ENCODE measurements at regions not wholly inside any gene's neighbourhood (a gene's known extent, or its start where the extent isn't known, plus 50 kb on each side); places are given as distances from the start of the nearest gene placed in this dataset.

DNA sequence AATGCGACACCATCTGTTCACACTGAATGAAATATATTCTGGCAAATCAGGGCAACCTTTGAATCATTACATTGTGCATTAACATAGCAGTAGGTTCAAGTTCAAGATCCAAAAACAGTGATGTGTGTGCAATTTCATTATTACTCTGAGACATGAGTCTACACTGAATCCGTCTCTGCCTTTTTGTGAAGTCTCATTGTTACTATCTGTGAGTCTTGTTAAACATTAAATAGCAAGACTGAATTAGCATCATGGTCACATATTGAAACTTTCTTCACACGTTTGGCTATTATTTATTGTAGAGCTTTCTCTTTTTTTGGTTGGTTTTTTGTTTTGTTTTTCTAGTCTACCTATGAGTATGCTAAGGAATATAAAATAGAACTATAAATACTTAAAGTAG is 117.1 kb upstream of the SLITRK5 start:
- TF ChIP-seq TEAD4 (IDR thresholded peaks at IDR 0.05): no peak
- no peak for TF ChIP-seq ZBTB7A (IDR thresholded peaks at IDR 0.05; ENCODE audit: low read depth)
- no peak for TF ChIP-seq FOXM1 (IDR thresholded peaks at IDR 0.05; ENCODE audit: borderline replicate concordance, low read depth)

DNA sequence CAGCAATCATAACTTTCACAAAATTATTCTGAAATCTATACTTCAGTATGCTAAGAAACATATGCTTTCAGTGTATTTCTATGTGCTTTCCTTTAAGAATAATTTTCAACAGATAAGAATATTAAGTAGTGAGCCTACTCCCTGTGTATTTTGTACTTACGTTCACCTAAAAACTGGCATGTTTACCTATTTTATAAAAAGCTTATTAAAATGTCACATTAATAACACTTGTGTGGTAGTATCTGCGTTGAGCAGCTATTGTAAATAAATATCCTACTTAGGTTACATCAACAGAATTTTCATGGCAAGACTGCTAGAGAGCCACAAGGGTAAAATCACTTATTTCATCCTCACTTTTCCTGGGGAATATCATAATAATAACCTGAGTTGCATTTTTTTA is 113.4 kb upstream of the SLITRK5 start:
- TF ChIP-seq, protein P1, sequence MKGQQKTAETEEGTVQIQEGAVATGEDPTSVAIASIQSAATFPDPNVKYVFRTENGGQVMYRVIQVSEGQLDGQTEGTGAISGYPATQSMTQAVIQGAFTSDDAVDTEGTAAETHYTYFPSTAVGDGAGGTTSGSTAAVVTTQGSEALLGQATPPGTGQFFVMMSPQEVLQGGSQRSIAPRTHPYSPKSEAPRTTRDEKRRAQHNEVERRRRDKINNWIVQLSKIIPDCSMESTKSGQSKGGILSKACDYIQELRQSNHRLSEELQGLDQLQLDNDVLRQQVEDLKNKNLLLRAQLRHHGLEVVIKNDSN (IDR thresholded peaks at IDR 0.05): no peak
- no peak for TF ChIP-seq YY1 (IDR thresholded peaks at IDR 0.05; ENCODE audit: low read depth)
- no peak for TF ChIP-seq TCF12 (IDR thresholded peaks at IDR 0.05; ENCODE audit: low read depth)
- TF ChIP-seq TAF1 (IDR thresholded peaks at IDR 0.05; ENCODE audit: low read depth): no peak
- TF ChIP-seq, protein P2, sequence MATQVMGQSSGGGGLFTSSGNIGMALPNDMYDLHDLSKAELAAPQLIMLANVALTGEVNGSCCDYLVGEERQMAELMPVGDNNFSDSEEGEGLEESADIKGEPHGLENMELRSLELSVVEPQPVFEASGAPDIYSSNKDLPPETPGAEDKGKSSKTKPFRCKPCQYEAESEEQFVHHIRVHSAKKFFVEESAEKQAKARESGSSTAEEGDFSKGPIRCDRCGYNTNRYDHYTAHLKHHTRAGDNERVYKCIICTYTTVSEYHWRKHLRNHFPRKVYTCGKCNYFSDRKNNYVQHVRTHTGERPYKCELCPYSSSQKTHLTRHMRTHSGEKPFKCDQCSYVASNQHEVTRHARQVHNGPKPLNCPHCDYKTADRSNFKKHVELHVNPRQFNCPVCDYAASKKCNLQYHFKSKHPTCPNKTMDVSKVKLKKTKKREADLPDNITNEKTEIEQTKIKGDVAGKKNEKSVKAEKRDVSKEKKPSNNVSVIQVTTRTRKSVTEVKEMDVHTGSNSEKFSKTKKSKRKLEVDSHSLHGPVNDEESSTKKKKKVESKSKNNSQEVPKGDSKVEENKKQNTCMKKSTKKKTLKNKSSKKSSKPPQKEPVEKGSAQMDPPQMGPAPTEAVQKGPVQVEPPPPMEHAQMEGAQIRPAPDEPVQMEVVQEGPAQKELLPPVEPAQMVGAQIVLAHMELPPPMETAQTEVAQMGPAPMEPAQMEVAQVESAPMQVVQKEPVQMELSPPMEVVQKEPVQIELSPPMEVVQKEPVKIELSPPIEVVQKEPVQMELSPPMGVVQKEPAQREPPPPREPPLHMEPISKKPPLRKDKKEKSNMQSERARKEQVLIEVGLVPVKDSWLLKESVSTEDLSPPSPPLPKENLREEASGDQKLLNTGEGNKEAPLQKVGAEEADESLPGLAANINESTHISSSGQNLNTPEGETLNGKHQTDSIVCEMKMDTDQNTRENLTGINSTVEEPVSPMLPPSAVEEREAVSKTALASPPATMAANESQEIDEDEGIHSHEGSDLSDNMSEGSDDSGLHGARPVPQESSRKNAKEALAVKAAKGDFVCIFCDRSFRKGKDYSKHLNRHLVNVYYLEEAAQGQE (IDR thresholded peaks at IDR 0.05; ENCODE audit: low read depth): no peak
- no peak for TF ChIP-seq FOXM1 (IDR thresholded peaks at IDR 0.05; ENCODE audit: borderline replicate concordance, low read depth)
- TF ChIP-seq EGR1 (IDR thresholded peaks at IDR 0.05): no peak
- TF ChIP-seq TEAD4 (IDR thresholded peaks at IDR 0.05): no peak
- TF ChIP-seq ZBTB7A (IDR thresholded peaks at IDR 0.05; ENCODE audit: low read depth): no peak
- TF ChIP-seq EP300 (IDR thresholded peaks at IDR 0.05; ENCODE audit: borderline replicate concordance): no peak
- no peak for TF ChIP-seq CEBPB (IDR thresholded peaks at IDR 0.05)
- TF ChIP-seq NFIC (IDR thresholded peaks at IDR 0.05): no peak
- no peak for TF ChIP-seq CREB1 (IDR thresholded peaks at IDR 0.05; ENCODE audit: low read depth)
- TF ChIP-seq, protein P3, sequence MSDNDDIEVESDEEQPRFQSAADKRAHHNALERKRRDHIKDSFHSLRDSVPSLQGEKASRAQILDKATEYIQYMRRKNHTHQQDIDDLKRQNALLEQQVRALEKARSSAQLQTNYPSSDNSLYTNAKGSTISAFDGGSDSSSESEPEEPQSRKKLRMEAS (IDR thresholded peaks at IDR 0.05): no peak
- TF ChIP-seq RAD21 (IDR thresholded peaks at IDR 0.05; ENCODE audit: low read depth): no peak

DNA sequence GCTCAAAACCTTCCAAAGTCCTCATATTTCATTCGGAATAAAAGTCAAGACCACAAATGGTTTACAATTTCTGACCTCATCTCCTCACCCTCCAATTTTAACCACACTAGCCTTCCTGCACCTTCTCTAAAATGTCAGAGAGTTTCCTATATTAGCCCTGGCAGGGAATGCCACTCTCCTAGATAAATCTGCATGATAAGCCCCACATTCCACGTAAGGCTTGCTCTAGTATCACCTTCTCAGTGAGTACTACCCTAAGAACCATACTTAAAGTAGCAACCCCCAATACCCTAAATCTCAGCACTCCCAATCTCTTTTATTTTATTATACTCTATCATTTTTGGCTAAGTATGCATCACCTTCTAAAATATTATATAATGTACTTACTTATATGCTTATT is 100.5 kb upstream of the SLITRK5 start:
- TF ChIP-seq RAD21 (IDR thresholded peaks at IDR 0.05; ENCODE audit: low read depth): no peak
- no peak for TF ChIP-seq CREB1 (IDR thresholded peaks at IDR 0.05; ENCODE audit: low read depth)
- no peak for TF ChIP-seq YY1 (IDR thresholded peaks at IDR 0.05; ENCODE audit: low read depth)
- TF ChIP-seq TEAD4 (IDR thresholded peaks at IDR 0.05): no peak
- no peak for TF ChIP-seq TAF1 (IDR thresholded peaks at IDR 0.05; ENCODE audit: low read depth)
- TF ChIP-seq, protein P1 (IDR thresholded peaks at IDR 0.05): no peak
- no peak for TF ChIP-seq EP300 (IDR thresholded peaks at IDR 0.05; ENCODE audit: borderline replicate concordance)

DNA sequence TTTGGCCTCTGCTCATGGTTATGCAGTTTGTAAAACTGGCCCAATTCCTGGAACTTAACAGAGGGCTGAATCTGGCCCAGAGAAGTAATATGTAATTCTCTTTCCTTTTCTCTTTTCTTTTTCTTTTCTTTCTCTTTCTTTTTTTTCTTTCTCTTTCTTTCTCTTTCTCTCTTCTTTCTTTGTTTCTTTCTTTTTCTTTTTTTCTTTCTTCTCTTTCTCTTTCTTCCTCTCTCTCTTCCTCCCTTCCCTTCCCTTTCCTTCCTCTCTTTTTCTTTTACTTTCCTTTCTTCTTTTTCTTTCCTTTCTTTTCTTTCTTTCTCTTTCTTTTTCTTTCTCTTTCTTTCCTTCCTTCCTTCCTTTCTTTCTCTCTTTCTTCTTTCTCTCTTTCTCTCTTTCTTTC is 88.8 kb upstream of the SLITRK5 start:
- TF ChIP-seq RAD21 (IDR thresholded peaks at IDR 0.05; ENCODE audit: low read depth): no peak
- no peak for TF ChIP-seq TAF1 (IDR thresholded peaks at IDR 0.05; ENCODE audit: low read depth)
- no peak for TF ChIP-seq CREB1 (IDR thresholded peaks at IDR 0.05; ENCODE audit: low read depth)
- TF ChIP-seq TEAD4 (IDR thresholded peaks at IDR 0.05): no peak
- no peak for TF ChIP-seq ZBTB7A (IDR thresholded peaks at IDR 0.05; ENCODE audit: low read depth)
- TF ChIP-seq, protein P2 (IDR thresholded peaks at IDR 0.05; ENCODE audit: low read depth): no peak
- no peak for TF ChIP-seq NFIC (IDR thresholded peaks at IDR 0.05)
- TF ChIP-seq CEBPB (IDR thresholded peaks at IDR 0.05): no peak
- TF ChIP-seq TCF12 (IDR thresholded peaks at IDR 0.05; ENCODE audit: low read depth): no peak
- no peak for TF ChIP-seq EGR1 (IDR thresholded peaks at IDR 0.05)
- no peak for TF ChIP-seq EP300 (IDR thresholded peaks at IDR 0.05; ENCODE audit: borderline replicate concordance)
- TF ChIP-seq, protein P3 (IDR thresholded peaks at IDR 0.05): no peak
- TF ChIP-seq, protein P1 (IDR thresholded peaks at IDR 0.05): no peak
- TF ChIP-seq YY1 (IDR thresholded peaks at IDR 0.05; ENCODE audit: low read depth): no peak
- TF ChIP-seq FOXM1 (IDR thresholded peaks at IDR 0.05; ENCODE audit: borderline replicate concordance, low read depth): no peak

DNA sequence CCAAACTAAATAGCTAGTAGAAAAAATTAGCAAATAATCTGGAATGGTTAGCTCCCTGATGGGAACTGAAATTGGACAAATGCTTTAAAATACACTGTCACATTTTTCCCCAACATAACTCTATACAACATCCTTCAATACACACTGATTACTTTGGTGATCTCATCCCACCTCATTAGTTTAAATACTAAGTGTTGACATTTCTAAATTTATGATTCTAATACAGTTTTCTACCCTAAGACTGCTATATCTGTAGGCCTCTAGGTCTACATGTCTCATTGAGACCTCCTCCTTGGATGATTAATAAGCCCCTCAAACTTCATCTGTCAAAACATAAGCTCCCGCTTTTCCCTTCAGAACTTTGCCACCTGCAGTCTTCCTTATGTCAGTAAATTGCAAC is 80.7 kb upstream of the SLITRK5 start:
- TF ChIP-seq FOXM1 (IDR thresholded peaks at IDR 0.05; ENCODE audit: borderline replicate concordance, low read depth) (no peak), YY1 (IDR thresholded peaks at IDR 0.05; ENCODE audit: low read depth) (no peak), CEBPB (IDR thresholded peaks at IDR 0.05) (no peak), EP300 (IDR thresholded peaks at IDR 0.05; ENCODE audit: borderline replicate concordance) (no peak), EGR1 (IDR thresholded peaks at IDR 0.05) (no peak), TEAD4 (IDR thresholded peaks at IDR 0.05) (no peak), TAF1 (IDR thresholded peaks at IDR 0.05; ENCODE audit: low read depth) (no peak), RAD21 (IDR thresholded peaks at IDR 0.05; ENCODE audit: low read depth) (no peak), NFIC (IDR thresholded peaks at IDR 0.05) (no peak), CREB1 (IDR thresholded peaks at IDR 0.05; ENCODE audit: low read depth) (no peak), TCF12 (IDR thresholded peaks at IDR 0.05; ENCODE audit: low read depth) (no peak), ZBTB7A (IDR thresholded peaks at IDR 0.05; ENCODE audit: low read depth) (no peak)
- TF ChIP-seq, protein P3 (IDR thresholded peaks at IDR 0.05): no peak
- TF ChIP-seq, protein P1 (IDR thresholded peaks at IDR 0.05): no peak
- TF ChIP-seq, protein P2 (IDR thresholded peaks at IDR 0.05; ENCODE audit: low read depth): no peak

All from Ishikawa (cell line).